Omental fat pad (tissue), 3 donors: ENCODE measurements at regions not wholly inside any gene's neighbourhood (a gene's known extent, or its start where the extent isn't known, plus 50 kb on each side); places are given as distances from the start of the nearest gene placed in this dataset.
"Not testable (repeated sequence)": the region's sequence is repeated elsewhere in the genome, so short reads cannot be mapped to it uniquely, and the experiment has no call there.

Experiments
- ATAC-seq: fragments of 150-250 bp; one replicate; pipeline ENCODE4 v1.9.1; 2016; ENCODE audit warnings: mild to moderate bottlenecking, moderate library complexity; ENCODE audit not compliant: low FRiP score
- DNase-seq: peaks from one replicate; pipeline ENCODE4 v3.0.0-alpha.2; 2019; ENCODE audit warnings: low spot score
- TF ChIP-seq, protein P1 (sequence below), 3 donors: fragments of 450-650 bp; IDR thresholded peaks; one replicate each; pipeline ENCODE4 v1.5.1; 2016 to 2017; ENCODE audit warnings: antibody characterized with exemption in 3 of 3, mild to moderate bottlenecking in 3 of 3, moderate library complexity in 2 of 3

DNA sequence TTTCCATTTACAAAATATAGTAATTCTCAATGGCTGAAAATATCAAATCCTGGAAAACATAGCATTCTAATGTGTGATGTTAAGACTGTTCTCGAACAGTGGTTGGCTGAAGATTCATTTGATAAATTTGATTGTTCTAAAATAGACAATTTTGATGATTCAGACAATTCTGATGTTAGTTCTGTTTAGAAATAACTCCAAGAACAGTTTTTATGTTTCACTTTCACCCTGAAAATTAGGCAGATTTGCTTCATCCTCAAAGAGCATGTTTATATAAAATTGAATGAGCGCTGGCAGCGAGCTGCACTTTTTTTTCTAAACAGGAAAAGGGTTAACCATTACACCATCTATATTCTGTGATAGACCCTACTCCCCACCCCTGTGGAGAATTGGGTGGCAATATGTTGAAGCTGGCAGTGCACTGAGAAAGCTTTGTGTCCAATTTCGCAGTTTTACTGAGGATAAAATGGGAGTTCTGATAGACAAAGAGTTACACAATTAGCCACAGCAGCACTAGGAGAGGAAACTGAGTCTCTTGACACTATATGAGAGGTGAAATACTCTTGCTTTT, 69.6 kb upstream of the TMED7 start:
- DNase-seq (no peak), ATAC-seq (no peak)

GRCh38 chr5:115691814-115692213, 66.0 kb upstream of the TMED7 start:
- not testable (repeated sequence) for ATAC-seq, DNase-seq

More for the DNA sequence above, 69.6 kb upstream of the TMED7 start:
- TF ChIP-seq, protein P1, sequence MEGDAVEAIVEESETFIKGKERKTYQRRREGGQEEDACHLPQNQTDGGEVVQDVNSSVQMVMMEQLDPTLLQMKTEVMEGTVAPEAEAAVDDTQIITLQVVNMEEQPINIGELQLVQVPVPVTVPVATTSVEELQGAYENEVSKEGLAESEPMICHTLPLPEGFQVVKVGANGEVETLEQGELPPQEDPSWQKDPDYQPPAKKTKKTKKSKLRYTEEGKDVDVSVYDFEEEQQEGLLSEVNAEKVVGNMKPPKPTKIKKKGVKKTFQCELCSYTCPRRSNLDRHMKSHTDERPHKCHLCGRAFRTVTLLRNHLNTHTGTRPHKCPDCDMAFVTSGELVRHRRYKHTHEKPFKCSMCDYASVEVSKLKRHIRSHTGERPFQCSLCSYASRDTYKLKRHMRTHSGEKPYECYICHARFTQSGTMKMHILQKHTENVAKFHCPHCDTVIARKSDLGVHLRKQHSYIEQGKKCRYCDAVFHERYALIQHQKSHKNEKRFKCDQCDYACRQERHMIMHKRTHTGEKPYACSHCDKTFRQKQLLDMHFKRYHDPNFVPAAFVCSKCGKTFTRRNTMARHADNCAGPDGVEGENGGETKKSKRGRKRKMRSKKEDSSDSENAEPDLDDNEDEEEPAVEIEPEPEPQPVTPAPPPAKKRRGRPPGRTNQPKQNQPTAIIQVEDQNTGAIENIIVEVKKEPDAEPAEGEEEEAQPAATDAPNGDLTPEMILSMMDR (IDR thresholded peaks at IDR 0.05), result no peak

- ATAC-seq, result peak; percentile 51
- no peak for DNase-seq
- TF ChIP-seq, protein P1 (IDR thresholded peaks at IDR 0.05), result no peak
Observed at GRCh38 chr5:115686738-115687074, 60.9 kb upstream of the TMED7 start.

- TF ChIP-seq, protein P1 (IDR thresholded peaks at IDR 0.05), result no peak
- peak; percentile 44 for ATAC-seq
- no peak for DNase-seq
Observed at GRCh38 chr5:115686051-115686737, 60.4 kb upstream of the TMED7 start.

- no peak for DNase-seq
- TF ChIP-seq, protein P1 (IDR thresholded peaks at IDR 0.05), result no peak
- peak; percentile 54 for ATAC-seq
Observed at GRCh38 chr5:115685490-115685889, 59.7 kb upstream of the TMED7 start.

- ATAC-seq (no peak), DNase-seq (no peak)
- TF ChIP-seq, protein P1 (IDR thresholded peaks at IDR 0.05), result no peak
Observed at GRCh38 chr5:115684513-115685037, 58.7 kb upstream of the TMED7 start.

- no peak for DNase-seq
- TF ChIP-seq, protein P1 (IDR thresholded peaks at IDR 0.05), result no peak
- no peak for ATAC-seq
Observed at GRCh38 chr5:115683081-115683480, 57.2 kb upstream of the TMED7 start.
